ENCODE measurements at regions not wholly inside any gene's neighbourhood (a gene's known extent, or its start where the extent isn't known, plus 50 kb on each side); places are given as distances from the start of the nearest gene placed in this dataset.
"Not testable (repeated sequence)": the region's sequence is repeated elsewhere in the genome, so short reads cannot be mapped to it uniquely, and the experiment has no call there.

- TF ChIP-seq CTCF (IDR thresholded peaks at IDR 0.05), result no peak
- TF ChIP-seq POLR2A (IDR thresholded peaks at IDR 0.05), result no peak
- TF ChIP-seq POLR2AphosphoS5 (IDR thresholded peaks at IDR 0.05; ENCODE audit: insufficient read depth in 1 of 2, low read depth in 1 of 2), result no peak
- Histone ChIP-seq H3K9me3 (no peaks in the 10 kb centered on the region), H3K36me3 (no peaks in the 10 kb centered on the region), H3K27ac (no peak overlapping the region), H3K27me3 (no peaks in the 10 kb centered on the region), H3K4me3 (no peak overlapping the region), H3K4me1 (no peaks in the 10 kb centered on the region)
- no peak for DNase-seq (ENCODE audit: extremely low spot score in 2 of 2)
- intact Hi-C loops (cut with DNase I), result no loop called here
Observed at GRCh38 chr15:69766156-69766555, 313.5 kb downstream of the RPLP1 start.

GRCh38 chr15:69767191-69767590 lies 314.6 kb downstream of the RPLP1 start:
- no peak for DNase-seq (ENCODE audit: extremely low spot score in 2 of 2)
- Histone ChIP-seq H3K36me3 (no peaks in the 10 kb centered on the region), H3K4me3 (no peak overlapping the region), H3K27ac (no peak overlapping the region), H3K9me3 (no peaks in the 10 kb centered on the region), H3K4me1 (no peaks in the 10 kb centered on the region), H3K27me3 (no peaks in the 10 kb centered on the region)
- TF ChIP-seq POLR2A (IDR thresholded peaks at IDR 0.05) (no peak), POLR2AphosphoS5 (IDR thresholded peaks at IDR 0.05; ENCODE audit: insufficient read depth in 1 of 2, low read depth in 1 of 2) (no peak), CTCF (IDR thresholded peaks at IDR 0.05) (no peak)
- intact Hi-C loops (cut with DNase I), result no loop called here

GRCh38 chr15:69769336-69769735 lies 316.7 kb downstream of the RPLP1 start:
- H3K27ac ChIP-seq; H3K4me1 ChIP-seq; H3K36me3 ChIP-seq; DNase-seq (ENCODE audit: extremely low spot score in 2 of 2); intact Hi-C loops (cut with DNase I); H3K4me3 ChIP-seq; H3K27me3 ChIP-seq; H3K9me3 ChIP-seq: not testable (repeated sequence)

- H3K4me3 ChIP-seq; H3K27ac ChIP-seq; H3K9me3 ChIP-seq; H3K27me3 ChIP-seq; intact Hi-C loops (cut with DNase I); H3K4me1 ChIP-seq; H3K36me3 ChIP-seq; DNase-seq (ENCODE audit: extremely low spot score in 2 of 2): not testable (repeated sequence)
Observed at GRCh38 chr15:69774258-69774657, 321.6 kb downstream of the RPLP1 start.

- H3K27ac ChIP-seq; H3K4me3 ChIP-seq; H3K9me3 ChIP-seq; DNase-seq (ENCODE audit: extremely low spot score in 2 of 2); H3K4me1 ChIP-seq; intact Hi-C loops (cut with DNase I); H3K27me3 ChIP-seq; H3K36me3 ChIP-seq: not testable (repeated sequence)
Observed at GRCh38 chr15:69774711-69775110, 322.1 kb downstream of the RPLP1 start.

- TF ChIP-seq POLR2AphosphoS5 (IDR thresholded peaks at IDR 0.05; ENCODE audit: insufficient read depth in 1 of 2, low read depth in 1 of 2) (no peak), POLR2A (IDR thresholded peaks at IDR 0.05) (no peak), CTCF (IDR thresholded peaks at IDR 0.05) (no peak)
- Histone ChIP-seq H3K4me3 (no peak overlapping the region), H3K27ac (no peak overlapping the region), H3K36me3 (no peaks in the 10 kb centered on the region), H3K9me3 (no peaks in the 10 kb centered on the region), H3K4me1 (no peaks in the 10 kb centered on the region), H3K27me3 (no peaks in the 10 kb centered on the region)
- DNase-seq (ENCODE audit: extremely low spot score in 2 of 2), result no peak
- intact Hi-C loops (cut with DNase I), result no loop called here
Observed at GRCh38 chr15:69777356-69777755, 320.4 kb downstream of the TLE3 start.

GRCh38 chr15:69780374-69780773 lies 317.3 kb downstream of the TLE3 start:
- no peaks in the 10 kb centered on the region for H3K36me3 ChIP-seq
- H3K4me1 ChIP-seq, result no peaks in the 10 kb centered on the region
- no peak overlapping the region for H3K27ac ChIP-seq
- intact Hi-C loops (cut with DNase I), result no loop called here
- no peak overlapping the region for H3K4me3 ChIP-seq
- TF ChIP-seq POLR2A (IDR thresholded peaks at IDR 0.05) (no peak), POLR2AphosphoS5 (IDR thresholded peaks at IDR 0.05; ENCODE audit: insufficient read depth in 1 of 2, low read depth in 1 of 2) (no peak), CTCF (IDR thresholded peaks at IDR 0.05) (no peak)
- DNase-seq (ENCODE audit: extremely low spot score in 2 of 2), result peak; percentile 47 to 64
- H3K27me3 ChIP-seq, result no peaks in the 10 kb centered on the region
- H3K9me3 ChIP-seq, result no peaks in the 10 kb centered on the region

All from vagina (tissue), 2 donors.